Suprapubic skin (tissue), 3 donors: ENCODE measurements at regions not wholly inside any gene's neighbourhood (a gene's known extent, or its start where the extent isn't known, plus 50 kb on each side); places are given as distances from the start of the nearest gene placed in this dataset.

Source experiments
- POLR2AphosphoS5 ChIP-seq, 3 donors: sonication (generic); formaldehyde crosslinking; IDR thresholded peaks; one replicate each; pipeline ENCODE4 v1.6.1; 2017; ENCODE audit warnings: antibody characterized with exemption in 3 of 3
- TF ChIP-seq, protein P1 (sequence below), 2 donors: fragments of 200-600 bp in 1 of 2; fragments of 450-650 bp in 1 of 2; sonication (generic) in 1 of 2; IDR thresholded peaks; one replicate each; pipeline ENCODE4 v1.5.1; 2016 to 2019; ENCODE audit warnings: antibody characterized with exemption in 2 of 2, mild to moderate bottlenecking in 1 of 2, moderate library complexity in 1 of 2

DNA sequence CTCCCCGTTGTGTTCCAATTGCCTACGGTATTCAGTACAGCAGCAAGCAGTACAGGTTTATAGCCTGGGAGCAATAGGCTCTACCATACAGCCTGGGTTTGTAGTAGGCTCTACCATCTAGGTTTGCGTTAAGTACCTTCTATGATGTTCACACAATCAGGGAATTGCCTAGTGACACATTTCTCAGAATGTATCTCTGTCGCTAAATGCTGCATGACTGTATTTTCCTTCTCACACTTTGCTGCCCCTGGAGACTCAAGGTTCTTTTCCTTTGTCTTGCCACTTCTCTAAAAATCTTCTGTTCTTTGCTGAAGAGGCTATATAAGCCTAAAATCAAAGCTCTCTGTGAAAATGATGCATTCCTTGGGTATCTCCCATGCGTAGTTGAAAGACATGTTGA is 241.9 kb downstream of the CD83 start:
- TF ChIP-seq, protein P1, sequence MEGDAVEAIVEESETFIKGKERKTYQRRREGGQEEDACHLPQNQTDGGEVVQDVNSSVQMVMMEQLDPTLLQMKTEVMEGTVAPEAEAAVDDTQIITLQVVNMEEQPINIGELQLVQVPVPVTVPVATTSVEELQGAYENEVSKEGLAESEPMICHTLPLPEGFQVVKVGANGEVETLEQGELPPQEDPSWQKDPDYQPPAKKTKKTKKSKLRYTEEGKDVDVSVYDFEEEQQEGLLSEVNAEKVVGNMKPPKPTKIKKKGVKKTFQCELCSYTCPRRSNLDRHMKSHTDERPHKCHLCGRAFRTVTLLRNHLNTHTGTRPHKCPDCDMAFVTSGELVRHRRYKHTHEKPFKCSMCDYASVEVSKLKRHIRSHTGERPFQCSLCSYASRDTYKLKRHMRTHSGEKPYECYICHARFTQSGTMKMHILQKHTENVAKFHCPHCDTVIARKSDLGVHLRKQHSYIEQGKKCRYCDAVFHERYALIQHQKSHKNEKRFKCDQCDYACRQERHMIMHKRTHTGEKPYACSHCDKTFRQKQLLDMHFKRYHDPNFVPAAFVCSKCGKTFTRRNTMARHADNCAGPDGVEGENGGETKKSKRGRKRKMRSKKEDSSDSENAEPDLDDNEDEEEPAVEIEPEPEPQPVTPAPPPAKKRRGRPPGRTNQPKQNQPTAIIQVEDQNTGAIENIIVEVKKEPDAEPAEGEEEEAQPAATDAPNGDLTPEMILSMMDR (IDR thresholded peaks at IDR 0.05), result no peak
- no peak for TF ChIP-seq POLR2AphosphoS5 (IDR thresholded peaks at IDR 0.05)
